AG09319 (cell line): ENCODE measurements at regions not wholly inside any gene's neighbourhood (a gene's known extent, or its start where the extent isn't known, plus 50 kb on each side); places are given as distances from the start of the nearest gene placed in this dataset.

Experiments
- DNase-seq: peaks from one replicate; pipeline ENCODE4 v3.0.0-alpha.2; 2010; ENCODE audit warnings: low read depth; ENCODE audit errors: extremely low read depth
- TF ChIP-seq, protein P1 (sequence below): IDR thresholded peaks from 2 replicates; pipeline ENCODE4 v1.5.1; 2011; ENCODE audit warnings: low read depth, mild to moderate bottlenecking, inconsistent platforms, low read length, moderate library complexity

DNA sequence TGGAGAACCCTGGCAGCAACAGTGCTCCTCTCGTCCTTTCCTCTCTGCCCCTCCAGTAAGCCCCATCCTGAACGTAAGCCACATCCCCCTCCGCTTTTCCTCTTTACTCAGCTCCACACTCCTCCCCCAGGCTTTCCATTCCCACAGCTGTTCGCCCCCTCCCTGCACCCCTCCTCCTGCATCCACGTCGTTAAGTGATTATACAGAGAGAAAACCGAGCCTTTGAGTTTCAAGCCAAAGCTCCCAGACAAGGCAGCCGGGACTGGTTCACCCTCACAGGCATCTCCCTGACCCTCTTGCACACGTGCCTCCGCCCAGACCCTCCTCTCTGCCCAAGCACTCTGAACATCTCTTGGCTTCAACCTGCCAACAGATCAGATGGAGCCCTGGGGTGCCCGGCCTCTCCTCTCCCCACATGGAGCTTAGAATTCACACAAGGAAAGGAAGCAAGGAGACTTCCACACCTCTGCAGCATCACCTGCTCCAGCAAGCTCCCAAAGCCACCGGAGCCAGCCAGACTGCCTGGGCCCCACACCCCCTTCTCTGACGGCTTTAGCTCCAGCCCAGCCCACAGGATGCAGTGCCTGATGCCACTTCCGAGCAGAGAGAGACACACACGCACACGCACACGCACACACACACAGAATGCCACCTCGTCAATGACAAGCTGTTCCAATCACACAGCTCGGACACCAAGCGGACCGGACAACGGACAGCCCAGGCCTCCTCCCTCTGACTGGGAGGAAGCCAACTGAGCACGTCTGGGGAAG, 99.9 kb upstream of the CCL2 start:
- no peak for DNase-seq
- TF ChIP-seq, protein P1, sequence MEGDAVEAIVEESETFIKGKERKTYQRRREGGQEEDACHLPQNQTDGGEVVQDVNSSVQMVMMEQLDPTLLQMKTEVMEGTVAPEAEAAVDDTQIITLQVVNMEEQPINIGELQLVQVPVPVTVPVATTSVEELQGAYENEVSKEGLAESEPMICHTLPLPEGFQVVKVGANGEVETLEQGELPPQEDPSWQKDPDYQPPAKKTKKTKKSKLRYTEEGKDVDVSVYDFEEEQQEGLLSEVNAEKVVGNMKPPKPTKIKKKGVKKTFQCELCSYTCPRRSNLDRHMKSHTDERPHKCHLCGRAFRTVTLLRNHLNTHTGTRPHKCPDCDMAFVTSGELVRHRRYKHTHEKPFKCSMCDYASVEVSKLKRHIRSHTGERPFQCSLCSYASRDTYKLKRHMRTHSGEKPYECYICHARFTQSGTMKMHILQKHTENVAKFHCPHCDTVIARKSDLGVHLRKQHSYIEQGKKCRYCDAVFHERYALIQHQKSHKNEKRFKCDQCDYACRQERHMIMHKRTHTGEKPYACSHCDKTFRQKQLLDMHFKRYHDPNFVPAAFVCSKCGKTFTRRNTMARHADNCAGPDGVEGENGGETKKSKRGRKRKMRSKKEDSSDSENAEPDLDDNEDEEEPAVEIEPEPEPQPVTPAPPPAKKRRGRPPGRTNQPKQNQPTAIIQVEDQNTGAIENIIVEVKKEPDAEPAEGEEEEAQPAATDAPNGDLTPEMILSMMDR: no peak

DNA sequence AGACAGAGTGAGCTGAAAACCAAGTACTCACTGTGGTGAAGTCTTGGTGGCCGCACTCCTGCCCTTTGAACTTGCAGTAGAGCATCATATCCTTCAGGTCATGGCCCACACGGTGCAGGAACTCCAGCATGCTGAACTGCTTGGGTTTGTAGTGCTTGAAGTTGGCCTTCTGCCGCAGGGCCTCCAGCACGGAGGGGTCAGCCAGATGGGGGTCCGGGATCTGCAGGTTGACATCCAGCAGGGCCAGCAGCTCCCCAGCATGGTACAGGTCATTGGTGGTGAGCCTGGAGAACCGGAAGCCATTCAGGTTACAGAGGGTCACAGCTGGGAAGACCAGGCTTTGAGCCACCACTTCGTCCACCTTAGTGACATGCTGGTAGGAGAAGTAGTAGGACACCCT, 99.1 kb upstream of the CCL2 start:
- TF ChIP-seq, protein P1: no peak
- no peak for DNase-seq

DNA sequence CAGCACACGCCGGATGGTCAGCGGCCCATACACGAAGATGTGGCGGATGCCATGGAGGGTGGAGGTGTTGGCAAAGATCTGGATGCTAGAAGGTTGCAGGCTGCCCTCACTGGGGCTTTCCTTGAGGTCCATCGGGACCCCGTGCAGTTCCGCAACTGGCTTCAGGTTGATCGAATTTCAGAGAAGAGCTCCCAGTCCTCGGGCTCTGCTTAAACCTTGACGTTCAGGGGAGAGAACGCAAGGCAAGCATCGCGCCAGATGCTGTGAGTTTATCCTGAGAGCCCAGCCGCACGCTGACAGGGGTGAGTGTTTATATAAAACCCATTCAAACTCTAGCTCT, 98.7 kb upstream of the CCL2 start:
- DNase-seq: no peak
- TF ChIP-seq, protein P1: no peak

DNA sequence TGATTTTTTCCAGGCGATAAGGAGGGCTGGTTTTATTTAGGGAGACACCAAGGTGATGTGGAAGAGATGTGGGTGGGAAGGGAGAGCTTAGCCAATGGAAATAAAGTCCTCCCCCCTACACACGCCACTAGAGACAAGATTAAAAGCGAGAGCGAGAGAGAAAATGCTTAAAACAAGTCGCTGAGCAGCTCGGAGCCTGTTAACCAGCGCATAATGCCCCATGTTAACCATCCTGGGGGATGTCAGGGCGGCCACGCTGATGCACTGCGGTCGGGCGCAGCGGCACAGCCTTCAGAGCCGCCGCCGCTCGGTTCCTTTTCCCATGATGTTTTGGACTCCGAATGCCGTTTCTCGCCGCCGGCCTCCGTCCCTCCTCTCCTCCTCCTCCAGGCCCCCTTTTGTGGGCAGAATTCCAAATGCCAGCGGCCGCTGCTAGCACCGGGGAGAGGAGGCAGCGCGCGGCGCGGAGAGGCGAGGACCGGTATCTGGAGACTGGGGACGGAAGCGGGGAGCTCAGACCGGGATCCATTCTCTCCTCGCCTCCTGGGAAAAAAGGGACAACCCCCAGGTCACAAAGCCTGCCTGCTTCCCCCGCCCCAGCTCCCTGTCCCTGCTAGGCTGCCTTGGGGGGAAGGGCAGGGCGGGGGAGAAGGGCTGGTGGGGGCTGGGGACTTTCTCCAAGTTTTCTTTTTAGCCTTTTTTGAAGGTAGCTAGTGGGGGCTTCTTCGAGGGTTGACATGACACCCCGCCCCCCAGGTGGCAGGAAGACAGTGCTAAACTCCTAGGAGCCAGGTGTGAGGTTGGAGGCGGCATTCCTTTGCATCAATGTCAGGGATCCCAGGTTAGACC, 98.1 kb upstream of the CCL2 start:
- DNase-seq: no peak
- TF ChIP-seq, protein P1: no peak

DNA sequence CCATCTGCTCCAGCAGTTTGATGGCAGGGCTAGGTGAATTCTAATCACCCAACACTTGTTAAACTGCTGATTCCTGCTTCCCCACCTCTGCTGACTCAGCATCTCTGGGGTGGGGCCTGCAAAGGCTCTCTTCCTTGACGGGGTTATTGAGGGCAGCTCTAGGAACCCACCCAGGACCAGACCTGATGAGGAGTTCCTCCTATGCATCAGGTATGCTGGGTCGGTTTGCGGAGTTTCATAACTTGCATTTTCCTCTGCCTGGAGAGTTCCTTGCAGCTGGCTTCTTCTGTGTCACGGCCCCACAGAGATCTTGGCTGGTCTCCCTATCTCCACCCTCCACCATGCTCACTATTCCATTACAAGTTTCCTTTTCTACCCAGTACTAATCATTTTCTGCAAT, 93.4 kb upstream of the CCL2 start:
- no peak for DNase-seq
- TF ChIP-seq, protein P1: no peak

DNA sequence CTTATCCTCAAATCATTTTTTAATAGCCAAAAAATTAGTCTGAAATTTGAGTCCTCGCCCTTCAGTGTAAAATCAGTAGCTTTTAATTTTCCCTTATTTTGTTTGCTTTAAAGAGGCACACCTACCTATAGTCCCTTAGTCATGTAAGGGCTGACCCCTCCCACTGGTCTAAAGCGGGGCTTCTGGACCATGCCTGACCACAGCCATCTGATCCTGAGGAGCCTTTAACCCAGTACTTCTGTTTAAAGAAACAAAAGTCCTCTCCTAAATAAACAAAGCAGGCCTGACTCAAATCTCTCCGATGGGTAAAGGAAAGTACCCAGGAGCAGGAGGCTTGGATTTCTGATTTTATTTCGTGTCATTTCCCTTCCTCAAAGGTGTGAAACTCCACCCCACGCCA, 92.0 kb upstream of the CCL2 start:
- DNase-seq: no peak
- TF ChIP-seq, protein P1: no peak

DNA sequence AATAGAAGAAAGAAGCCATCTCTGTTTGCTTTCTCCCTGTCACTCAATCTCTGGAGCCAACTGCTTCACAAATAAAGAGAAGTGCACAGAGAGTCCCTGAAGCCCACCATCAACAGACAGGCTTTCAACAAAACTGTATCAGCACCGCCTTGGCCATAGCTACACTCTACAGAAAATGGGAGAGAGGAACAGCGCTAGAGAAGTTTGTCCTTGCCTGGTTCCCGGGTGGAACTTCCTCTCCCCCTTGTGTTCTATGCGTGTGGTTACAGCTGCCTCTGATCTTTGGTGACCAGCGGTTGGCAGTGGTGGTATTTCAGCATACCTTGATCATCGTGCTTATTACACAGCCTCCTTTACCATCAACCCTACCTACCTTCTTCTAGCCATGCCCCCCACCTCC, 91.4 kb upstream of the CCL2 start:
- no peak for DNase-seq
- TF ChIP-seq, protein P1: peak; percentile 52
